Nephron progenitor cell (in vitro differentiated cells): ENCODE measurements at regions not wholly inside any gene's neighbourhood (a gene's known extent, or its start where the extent isn't known, plus 50 kb on each side); places are given as distances from the start of the nearest gene placed in this dataset.

Source experiments
- DNase-seq: peaks from one replicate; pipeline ENCODE4 v3.0.0; 2021
- H3K27ac Mint-ChIP-seq: 2 replicates; pipeline ENCODE4 v1.8.0; 2021; ENCODE audit warnings: mild to moderate bottlenecking, moderate library complexity, mixed read lengths
- H3K27me3 Mint-ChIP-seq: 2 replicates; pipeline ENCODE4 v1.8.0; 2021; ENCODE audit warnings: mild to moderate bottlenecking, low read depth, mixed read lengths; ENCODE audit not compliant: poor library complexity
- H3K36me3 Mint-ChIP-seq: 2 replicates; pipeline ENCODE4 v1.8.0; 2021; ENCODE audit warnings: low read depth, mixed read lengths
- H3K4me1 Mint-ChIP-seq: 2 replicates; pipeline ENCODE4 v1.8.0; 2021; ENCODE audit warnings: mixed read lengths
- H3K4me3 Mint-ChIP-seq: 2 replicates; pipeline ENCODE4 v1.8.0; 2021; ENCODE audit warnings: mild to moderate bottlenecking, moderate library complexity, mixed read lengths
- H3K9me3 Mint-ChIP-seq: 2 replicates; pipeline ENCODE4 v1.8.0; 2021; ENCODE audit warnings: mild to moderate bottlenecking, moderate library complexity, mixed read lengths
- TF ChIP-seq, protein P1 (sequence below): fragments of 200-600 bp; sonication (generic); IDR thresholded peaks from 2 replicates; pipeline ENCODE4 v1.5.0; 2021; ENCODE audit warnings: antibody characterized with exemption

DNA sequence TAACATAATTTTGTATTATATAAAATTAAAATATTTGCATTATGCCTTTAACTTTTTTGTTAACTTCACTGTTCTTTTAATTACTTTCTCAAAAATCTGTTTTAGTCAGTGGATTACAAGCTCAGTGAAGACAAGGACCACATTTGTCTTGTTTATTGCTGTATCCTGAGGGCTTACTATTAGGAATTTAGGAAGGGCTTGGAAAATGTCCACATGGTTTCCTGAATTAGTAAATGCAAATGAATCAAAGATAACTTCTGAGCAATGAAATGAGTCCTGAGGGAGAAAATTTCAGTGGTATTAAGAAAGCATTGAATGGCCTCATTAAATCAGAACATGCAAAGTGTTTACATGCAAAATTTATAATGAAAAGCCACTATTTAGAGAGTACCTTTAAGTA, 1293.2 kb upstream of the GOT2 start:
- H3K9me3 Mint-ChIP-seq, result no peaks in the 10 kb centered on the region
- TF ChIP-seq, protein P1, sequence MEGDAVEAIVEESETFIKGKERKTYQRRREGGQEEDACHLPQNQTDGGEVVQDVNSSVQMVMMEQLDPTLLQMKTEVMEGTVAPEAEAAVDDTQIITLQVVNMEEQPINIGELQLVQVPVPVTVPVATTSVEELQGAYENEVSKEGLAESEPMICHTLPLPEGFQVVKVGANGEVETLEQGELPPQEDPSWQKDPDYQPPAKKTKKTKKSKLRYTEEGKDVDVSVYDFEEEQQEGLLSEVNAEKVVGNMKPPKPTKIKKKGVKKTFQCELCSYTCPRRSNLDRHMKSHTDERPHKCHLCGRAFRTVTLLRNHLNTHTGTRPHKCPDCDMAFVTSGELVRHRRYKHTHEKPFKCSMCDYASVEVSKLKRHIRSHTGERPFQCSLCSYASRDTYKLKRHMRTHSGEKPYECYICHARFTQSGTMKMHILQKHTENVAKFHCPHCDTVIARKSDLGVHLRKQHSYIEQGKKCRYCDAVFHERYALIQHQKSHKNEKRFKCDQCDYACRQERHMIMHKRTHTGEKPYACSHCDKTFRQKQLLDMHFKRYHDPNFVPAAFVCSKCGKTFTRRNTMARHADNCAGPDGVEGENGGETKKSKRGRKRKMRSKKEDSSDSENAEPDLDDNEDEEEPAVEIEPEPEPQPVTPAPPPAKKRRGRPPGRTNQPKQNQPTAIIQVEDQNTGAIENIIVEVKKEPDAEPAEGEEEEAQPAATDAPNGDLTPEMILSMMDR, result no peak

DNA sequence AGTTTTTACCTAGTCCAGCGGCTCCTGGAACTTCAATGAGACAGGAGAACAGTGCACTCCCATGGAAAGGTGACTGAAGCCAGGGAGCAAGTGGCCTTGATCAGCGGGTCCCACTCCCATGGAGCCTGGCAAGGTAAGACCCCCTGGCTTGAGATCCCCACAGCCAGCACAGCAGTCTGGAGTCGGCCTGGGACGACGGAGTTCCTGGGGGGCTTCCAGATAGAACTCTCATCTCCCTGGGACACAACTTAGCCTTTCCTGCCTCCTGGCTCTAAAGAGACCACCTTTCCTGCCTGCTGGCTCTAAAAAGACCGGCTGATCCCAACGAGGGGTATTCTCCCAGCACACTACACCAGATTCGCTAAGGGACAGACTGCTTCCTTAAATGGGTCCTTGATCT, 1279.0 kb upstream of the GOT2 start:
- Mint-ChIP-seq H3K27me3 (peaks cover 9% of the 10 kb centered on the region), H3K36me3 (no peaks in the 10 kb centered on the region), H3K4me3 (no peak overlapping the region), H3K27ac (no peak overlapping the region), H3K4me1 (peaks cover 7% of the 10 kb centered on the region), H3K9me3 (peaks cover 25% of the 10 kb centered on the region)
- TF ChIP-seq, protein P1, result no peak
- DNase-seq, result no peak

More for the DNA sequence above, 1293.2 kb upstream of the GOT2 start:
- Mint-ChIP-seq H3K4me3 (no peak overlapping the region), H3K27ac (no peak overlapping the region), H3K36me3 (no peaks in the 10 kb centered on the region), H3K4me1 (no peaks in the 10 kb centered on the region), H3K27me3 (no peaks in the 10 kb centered on the region)
- DNase-seq, result no peak

DNA sequence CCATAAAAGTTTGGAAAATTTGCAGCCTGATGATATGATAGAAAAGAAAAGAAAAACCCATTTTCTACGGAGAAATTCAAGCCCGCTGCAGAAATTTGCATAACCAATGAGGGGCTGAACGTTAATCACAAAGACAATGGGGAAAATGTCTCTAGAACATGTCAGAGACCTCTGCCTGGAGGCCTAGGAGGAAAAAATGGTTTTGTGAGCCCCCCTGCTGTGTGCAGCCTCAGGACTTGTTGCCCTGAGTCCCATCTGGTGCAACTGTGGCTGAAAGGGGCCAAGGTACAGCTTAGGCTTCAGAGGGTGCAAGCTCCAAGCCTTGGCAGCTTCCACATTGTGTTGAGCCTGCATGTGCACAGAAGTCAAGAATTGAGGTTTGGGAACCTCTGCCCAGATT, 1267.4 kb upstream of the GOT2 start:
- Mint-ChIP-seq H3K27me3 (no peaks in the 10 kb centered on the region), H3K4me3 (no peak overlapping the region), H3K27ac (no peak overlapping the region), H3K4me1 (no peaks in the 10 kb centered on the region), H3K36me3 (no peaks in the 10 kb centered on the region), H3K9me3 (peaks cover 34% of the 10 kb centered on the region)
- no peak for DNase-seq
- TF ChIP-seq, protein P1, result no peak

DNA sequence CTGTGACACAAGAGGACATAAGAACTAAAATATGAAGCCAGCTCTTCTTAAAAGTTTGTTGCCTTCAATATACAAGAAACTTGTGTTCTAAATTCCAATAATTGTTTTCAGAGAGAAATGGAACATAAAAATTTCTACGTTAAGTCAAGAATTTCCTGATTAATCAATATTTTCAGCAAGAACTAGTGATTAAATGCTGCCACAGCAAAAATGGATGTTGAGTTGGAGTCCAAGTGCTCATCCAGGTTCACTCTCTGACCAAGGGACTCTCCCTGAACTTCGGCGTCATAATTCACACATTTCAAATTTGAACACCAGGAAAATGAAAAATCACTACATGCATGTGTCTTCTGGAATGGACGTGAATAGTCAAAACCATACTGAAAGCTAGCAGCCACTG, 1263.6 kb upstream of the GOT2 start:
- H3K27me3 Mint-ChIP-seq, result no peaks in the 10 kb centered on the region
- no peak for DNase-seq
- H3K27ac Mint-ChIP-seq, result no peak overlapping the region
- H3K4me3 Mint-ChIP-seq, result no peak overlapping the region
- no peaks in the 10 kb centered on the region for H3K4me1 Mint-ChIP-seq
- no peaks in the 10 kb centered on the region for H3K36me3 Mint-ChIP-seq
- TF ChIP-seq, protein P1, result no peak
- H3K9me3 Mint-ChIP-seq, result peaks cover 39% of the 10 kb centered on the region

DNA sequence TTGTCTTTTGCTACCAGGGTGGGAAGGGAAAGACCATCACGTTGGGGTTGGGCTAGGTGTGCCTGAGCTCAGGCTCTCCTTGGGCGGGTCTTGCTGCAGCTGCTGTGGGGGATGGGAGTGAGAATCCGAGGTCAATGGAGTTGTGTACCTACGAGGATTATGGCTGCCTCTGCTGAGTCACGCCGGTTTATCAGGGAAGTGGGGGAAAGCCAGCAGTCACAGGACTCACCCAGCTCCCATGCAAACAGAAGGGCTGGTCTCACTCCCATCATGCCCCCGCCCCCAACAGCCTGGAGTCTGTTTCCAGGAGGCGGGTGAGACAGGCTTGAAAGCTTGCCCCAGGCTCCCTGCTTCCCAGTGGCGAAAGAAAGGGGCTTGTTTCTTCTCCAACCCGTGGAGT, 1259.0 kb upstream of the GOT2 start:
- TF ChIP-seq, protein P1, result no peak
- H3K27me3 Mint-ChIP-seq, result peaks cover 4% of the 10 kb centered on the region
- H3K4me1 Mint-ChIP-seq, result no peaks in the 10 kb centered on the region
- H3K36me3 Mint-ChIP-seq, result peaks cover 5% of the 10 kb centered on the region
- no peak for DNase-seq
- peaks cover 47% of the 10 kb centered on the region for H3K9me3 Mint-ChIP-seq
- no peak overlapping the region for H3K4me3 Mint-ChIP-seq
- H3K27ac Mint-ChIP-seq, result no peak overlapping the region

DNA sequence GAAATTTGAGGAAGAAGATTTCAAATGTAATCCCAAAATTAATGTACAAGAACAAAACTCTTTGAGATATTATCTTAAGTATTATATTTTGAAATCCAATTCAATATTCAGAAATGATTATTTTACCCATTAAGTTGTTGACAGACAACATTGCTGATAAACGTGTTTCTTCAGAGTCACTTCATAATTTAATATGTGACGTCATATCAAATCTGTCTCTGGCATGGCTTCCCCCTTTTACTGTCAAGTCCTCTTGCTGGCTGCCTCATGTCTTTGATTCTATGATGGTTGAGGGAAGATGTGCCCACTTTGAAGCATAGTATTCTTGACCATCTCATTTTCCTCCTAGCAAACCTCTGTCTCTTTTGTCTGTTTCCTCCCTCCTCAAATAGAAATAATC, 1257.1 kb upstream of the GOT2 start:
- H3K27me3 Mint-ChIP-seq, result peaks cover 4% of the 10 kb centered on the region
- no peaks in the 10 kb centered on the region for H3K4me1 Mint-ChIP-seq
- TF ChIP-seq, protein P1, result no peak
- peaks cover 47% of the 10 kb centered on the region for H3K9me3 Mint-ChIP-seq
- peaks cover 5% of the 10 kb centered on the region for H3K36me3 Mint-ChIP-seq
- no peak for DNase-seq
- no peak overlapping the region for H3K27ac Mint-ChIP-seq
- no peak overlapping the region for H3K4me3 Mint-ChIP-seq
